HepG2 (cell line): ENCODE measurements at regions not wholly inside any gene's neighbourhood (a gene's known extent, or its start where the extent isn't known, plus 50 kb on each side); places are given as distances from the start of the nearest gene placed in this dataset.

ENCODE experiments used
- ATAC-seq: fragments of 200-7000 bp; cut with Tn5 transposase; 3 replicates; pipeline ENCODE4 v1.9.1; 2020; ENCODE audit warnings: mild to moderate bottlenecking, moderate library complexity
- BruUV-seq: library from RNA; stranded (reverse); fragments of 400-500 nt; replicated peaks from 2 replicates; lab custom pipeline; 2021; lab: Mats Ljungman, UMichigan
- CTCF ChIA-PET: fragments of 300-600 bp; formaldehyde crosslinking; extraction: SDS; loops from one replicate; lab custom pipeline; 2021; ENCODE audit warnings: low total read pairs, inconsistent platforms, low intra/inter-chr PET ratio; lab: Yijun Ruan, JAX
- POLR2A ChIA-PET: fragments of 350-600 bp; sonication (Branson Sonifier 250); formaldehyde crosslinking; loops from one replicate; lab custom pipeline; 2020; ENCODE audit warnings: antibody characterized with exemption, inconsistent platforms; lab: Yijun Ruan, JAX
- DNase-seq: peaks from one replicate; pipeline ENCODE4 v3.0.0-alpha.2; 2015; ENCODE audit warnings: low spot score
- FAIRE-seq: peaks from 3 replicates; lab custom pipeline; 2011; peaks lifted over from hg19 to GRCh38; lab: Jason Lieb, UNC
- H2AFZ ChIP-seq: one replicate; pipeline ENCODE4 v1.6.1; 2011; ENCODE audit warnings: low read length, inconsistent platforms
- H3K27ac ChIP-seq: fragments of 300-600 bp; 3 replicates; pipeline ENCODE4 v1.8.0; 2011; ENCODE audit warnings: mixed run types, mild to moderate bottlenecking, mixed read lengths, low read length, inconsistent platforms; ENCODE audit not compliant: insufficient read depth; ENCODE audit errors: extremely low read length
- H3K27me3 ChIP-seq, 2 experiments: fragments of 200-600 bp in 1 of 2; 2 replicates in 1 of 2; 3 replicates in 1 of 2; pipeline versions ENCODE4 v1.6.0 to v1.8.0; 2011; ENCODE audit warnings: low read length in 2 of 2, mild to moderate bottlenecking in 2 of 2, moderate library complexity in 2 of 2, inconsistent platforms in 1 of 2; ENCODE audit not compliant: insufficient read depth in 2 of 2, control insufficient read depth in 1 of 2
- H3K36me3 ChIP-seq, 2 experiments: fragments of 200-600 bp in 1 of 2; replicated peaks in 1 of 2; 2 replicates in 1 of 2; 3 replicates in 1 of 2; pipeline versions ENCODE4 v1.5.1 to v1.8.0; 2011; ENCODE audit warnings: low read length in 2 of 2, inconsistent platforms in 1 of 2; ENCODE audit not compliant: insufficient read depth in 2 of 2, control insufficient read depth in 1 of 2
- H3K4me1 ChIP-seq: 2 replicates; pipeline ENCODE4 v1.5.1; 2012; ENCODE audit warnings: low read length, inconsistent platforms; ENCODE audit not compliant: insufficient read depth
- H3K4me2 ChIP-seq: 2 replicates; pipeline ENCODE4 v1.6.0; 2011; ENCODE audit warnings: low read depth, low read length, inconsistent platforms
- H3K4me3 ChIP-seq, 3 experiments: fragments of 200-600 bp in 1 of 3; sonication (generic), shearing (Covaris generic) in 1 of 3; replicated peaks in 1 of 3; 2 replicates each; pipeline ENCODE4 v1.5.1; 2011 to 2016; ENCODE audit warnings: low read length in 3 of 3, inconsistent platforms in 2 of 3, low read depth in 2 of 3, mild to moderate bottlenecking in 2 of 3, control low read depth in 1 of 3, mixed read lengths in 1 of 3; ENCODE audit not compliant: insufficient read depth in 1 of 3
- H3K79me2 ChIP-seq: one replicate; pipeline ENCODE4 v1.6.1; 2011; ENCODE audit warnings: low read length, inconsistent platforms; ENCODE audit not compliant: insufficient read depth
- H3K9ac ChIP-seq: 2 replicates; pipeline ENCODE4 v1.6.0; 2011; ENCODE audit warnings: mild to moderate bottlenecking, low read depth, low read length, inconsistent platforms; ENCODE audit not compliant: insufficient read depth
- H3K9me3 ChIP-seq: 2 replicates; pipeline ENCODE4 v1.5.1; 2012; ENCODE audit warnings: mild to moderate bottlenecking, low read length
- H4K20me1 ChIP-seq: 2 replicates; pipeline ENCODE4 v1.6.0; 2011; ENCODE audit warnings: inconsistent platforms, mild to moderate bottlenecking, low read length, moderate library complexity; ENCODE audit not compliant: insufficient read depth
- CBX2 ChIP-seq, 2 experiments: fragments of 200-600 bp in 1 of 2; sonication (generic); formaldehyde crosslinking in 1 of 2; IDR thresholded peaks; 2 replicates each; pipeline versions ENCODE4 v1.7.0 to v1.8.1; 2018 to 2022; ENCODE audit warnings: low read depth in 2 of 2, low read length in 1 of 2, mild to moderate bottlenecking in 1 of 2, missing genetic modification reagents in 1 of 2
- ELF4 ChIP-seq: sonication (generic); formaldehyde crosslinking; IDR thresholded peaks from 2 replicates; pipeline ENCODE4 v1.5.0; 2020; ENCODE audit warnings: missing genetic modification reagents, mild to moderate bottlenecking, moderate library complexity, borderline replicate concordance
- FOXM1 ChIP-seq: sonication (generic); formaldehyde crosslinking; IDR thresholded peaks from 2 replicates; pipeline ENCODE4 v1.5.0; 2020; ENCODE audit warnings: missing genetic modification reagents
- HIVEP1 ChIP-seq: sonication (generic); formaldehyde crosslinking; IDR thresholded peaks from 2 replicates; pipeline ENCODE4 v1.4.0; 2020; ENCODE audit warnings: mild to moderate bottlenecking, missing genetic modification reagents
- MAFF ChIP-seq: IDR thresholded peaks from 2 replicates; pipeline ENCODE4 v1.6.1; 2011; ENCODE audit warnings: low read depth, low read length, improper control_type of control experiment
- MED1 ChIP-seq: sonication (generic); formaldehyde crosslinking; IDR thresholded peaks from 2 replicates; pipeline ENCODE4 v1.4.0; 2020; ENCODE audit warnings: missing genetic modification reagents
- MED8 ChIP-seq: sonication (generic); formaldehyde crosslinking; IDR thresholded peaks from 2 replicates; pipeline ENCODE4 v1.8.1; 2023; ENCODE audit warnings: mild to moderate bottlenecking, missing genetic modification reagents; ENCODE audit not compliant: insufficient replicate concordance
- NR1H2 ChIP-seq: sonication (generic); formaldehyde crosslinking; IDR thresholded peaks from 2 replicates; pipeline ENCODE4 v1.8.1; 2022; ENCODE audit warnings: low read depth, missing genetic modification reagents, borderline replicate concordance
- TAF1 ChIP-seq: sonication (generic); formaldehyde crosslinking; IDR thresholded peaks from 2 replicates; pipeline ENCODE4 v1.4.0; 2020; ENCODE audit warnings: missing genetic modification reagents
- ZKSCAN5 ChIP-seq: sonication (generic); formaldehyde crosslinking; IDR thresholded peaks from 2 replicates; pipeline ENCODE4 v1.5.1; 2020; ENCODE audit warnings: mild to moderate bottlenecking, missing genetic modification reagents
- ZNF17 ChIP-seq: sonication (generic); formaldehyde crosslinking; IDR thresholded peaks from 2 replicates; pipeline ENCODE4 v1.5.0; 2020; ENCODE audit warnings: mild to moderate bottlenecking, missing genetic modification reagents
- ZNF263 ChIP-seq: sonication (generic); formaldehyde crosslinking; IDR thresholded peaks from 2 replicates; pipeline ENCODE4 v1.4.0; 2020; ENCODE audit warnings: missing genetic modification reagents
- ZNF382 ChIP-seq: sonication (generic); formaldehyde crosslinking; IDR thresholded peaks from 2 replicates; pipeline ENCODE4 v1.5.0; 2020; ENCODE audit warnings: missing genetic modification reagents, mild to moderate bottlenecking, borderline replicate concordance
- ZNF383 ChIP-seq: sonication (generic); formaldehyde crosslinking; IDR thresholded peaks from 2 replicates; pipeline ENCODE4 v1.4.0; 2020; ENCODE audit warnings: missing genetic modification reagents, mild to moderate bottlenecking, borderline replicate concordance
- ZNF782 ChIP-seq: sonication (generic); formaldehyde crosslinking; IDR thresholded peaks from 2 replicates; pipeline ENCODE4 v1.4.0; 2020; ENCODE audit warnings: missing genetic modification reagents, mild to moderate bottlenecking, borderline replicate concordance
- WGBS: methylation state at CpG from one replicate; pipeline ENCODE4 v1.1.6; 2017; ENCODE audit warnings: low lambda C conversion rate; 5-methylcytosine and 5-hydroxymethylcytosine counted together
- in situ Hi-C: cut with HindIII; loops from 2 replicates; pipeline ENCODE4 v1.10.0; 2017; ENCODE audit warnings: low pct_unique_long_range_greater_than_20kb; ENCODE audit not compliant: extremely low pct_ligation_motif_present
- intact Hi-C: fragments of 100-400 bp; cut with micrococcal nuclease; formaldehyde crosslinking; loops from one replicate; pipeline ENCODE4 v1.10.0; 2022; ENCODE audit not compliant: unreplicated experiment
- TF ChIP-seq, protein P1 (sequence below): sonication (generic); formaldehyde crosslinking; IDR thresholded peaks from 2 replicates; pipeline ENCODE4 v1.4.0; 2020; ENCODE audit warnings: missing genetic modification reagents, low read depth, mild to moderate bottlenecking, borderline replicate concordance
- TF ChIP-seq, protein P2 (sequence below): sonication (generic); formaldehyde crosslinking; IDR thresholded peaks from 2 replicates; pipeline ENCODE4 v1.4.0; 2020; ENCODE audit warnings: mild to moderate bottlenecking, missing genetic modification reagents

- TF ChIP-seq ZKSCAN5 (CRISPR knock-in tag) (no peak), MED8 (CRISPR knock-in tag) (no peak), ELF4 (CRISPR knock-in tag) (no peak), ZNF17 (CRISPR knock-in tag) (no peak), ZNF382 (CRISPR knock-in tag) (no peak)
- TF ChIP-seq, all 625 proteins: peak for 0
Measured at GRCh38 chrX:19272452-19272851, 71.3 kb upstream of the PDHA1 start (continued).

DNA sequence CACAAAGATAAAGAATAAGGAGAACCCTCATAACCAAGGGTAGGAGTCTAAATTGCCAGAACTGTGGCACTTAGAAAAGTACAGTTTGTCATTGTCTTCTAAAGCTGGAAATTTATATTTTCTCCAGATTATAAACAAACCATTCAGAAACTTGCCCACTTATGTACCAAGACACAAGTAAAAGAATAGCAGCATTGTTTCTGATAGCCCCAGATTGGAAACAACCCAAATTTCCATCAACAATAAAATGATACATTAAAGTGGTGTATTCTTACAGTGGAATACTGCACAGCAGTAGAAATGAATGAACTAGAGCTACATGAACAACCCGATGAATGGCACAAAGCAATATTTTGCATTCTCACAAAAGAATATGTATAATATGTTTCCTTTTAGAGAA is 63.1 kb upstream of the PDHA1 start:
- H3K4me3 ChIP-seq, result no peak overlapping the region
- ATAC-seq, result no peak
- H3K9ac ChIP-seq, result no peak overlapping the region
- no peaks in the 10 kb centered on the region for H3K27me3 ChIP-seq
- FAIRE-seq, result no peak
- DNase-seq, result no peak
- no peaks in the 10 kb centered on the region for H4K20me1 ChIP-seq
- WGBS, result 0% methylated on average over 1 of the region's 1 CpG
- no peaks in the 10 kb centered on the region for H3K4me1 ChIP-seq
- in situ Hi-C loops, result no loop called here
- H3K4me2 ChIP-seq, result no peak overlapping the region
- H2AFZ ChIP-seq, result no peak overlapping the region
- POLR2A ChIA-PET, result no interaction called here
- TF ChIP-seq ZNF383 (CRISPR knock-in tag) (no peak), CBX2 (IDR thresholded peaks at IDR 0.05; ENCODE audit: low read depth, low read length) (no peak), CBX2 (CRISPR knock-in tag; IDR thresholded peaks at IDR 0.05; ENCODE audit: low read depth) (no peak)
- TF ChIP-seq, all 625 proteins: peak for 0
- intact Hi-C loops, result no loop called here
- no peaks in the 10 kb centered on the region for H3K36me3 ChIP-seq
- CTCF ChIA-PET, result no interaction called here
- no peak overlapping the region for H3K27ac ChIP-seq
- BruUV-seq, result no TSS peak
- no peaks in the 10 kb centered on the region for H3K79me2 ChIP-seq
- H3K9me3 ChIP-seq, result no peaks in the 10 kb centered on the region

DNA sequence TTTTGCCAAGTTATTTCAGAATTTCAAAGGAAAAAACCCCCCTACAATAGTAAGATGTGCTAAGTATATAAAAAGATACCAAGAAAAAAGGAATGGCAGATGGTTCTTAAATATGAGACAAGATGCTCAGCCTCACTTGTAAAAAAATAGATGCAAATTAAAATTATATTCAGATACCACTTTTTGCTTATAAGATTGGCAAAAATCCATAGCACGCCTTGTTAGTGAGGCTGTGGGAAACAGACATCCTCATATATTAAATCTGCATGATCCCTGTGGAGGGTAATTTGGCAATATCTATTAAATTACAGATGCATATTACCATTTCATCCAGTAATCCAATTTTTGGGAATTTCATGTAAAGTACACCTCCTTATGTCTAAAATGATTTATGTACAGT is 62.5 kb upstream of the PDHA1 start:
- Histone ChIP-seq H3K4me3 (no peak overlapping the region), H3K36me3 (no peaks in the 10 kb centered on the region), H3K27me3 (no peaks in the 10 kb centered on the region), H3K27ac (no peak overlapping the region), H4K20me1 (no peaks in the 10 kb centered on the region), H3K79me2 (no peaks in the 10 kb centered on the region), H3K4me2 (no peak overlapping the region), H3K4me1 (no peaks in the 10 kb centered on the region), H3K9ac (no peak overlapping the region), H2AFZ (no peak overlapping the region), H3K9me3 (no peaks in the 10 kb centered on the region)
- in situ Hi-C loops (no loop called here), intact Hi-C loops (no loop called here)
- FAIRE-seq (no peak), ATAC-seq (no peak), DNase-seq (no peak)
- CTCF ChIA-PET, result no interaction called here
- POLR2A ChIA-PET, result no interaction called here
- TF ChIP-seq MED1 (CRISPR knock-in tag), result no peak
- TF ChIP-seq ELF4 (CRISPR knock-in tag), result no peak
- TF ChIP-seq ZNF782 (CRISPR knock-in tag), result no peak
- TF ChIP-seq TAF1 (CRISPR knock-in tag), result no peak
- TF ChIP-seq, protein P1, sequence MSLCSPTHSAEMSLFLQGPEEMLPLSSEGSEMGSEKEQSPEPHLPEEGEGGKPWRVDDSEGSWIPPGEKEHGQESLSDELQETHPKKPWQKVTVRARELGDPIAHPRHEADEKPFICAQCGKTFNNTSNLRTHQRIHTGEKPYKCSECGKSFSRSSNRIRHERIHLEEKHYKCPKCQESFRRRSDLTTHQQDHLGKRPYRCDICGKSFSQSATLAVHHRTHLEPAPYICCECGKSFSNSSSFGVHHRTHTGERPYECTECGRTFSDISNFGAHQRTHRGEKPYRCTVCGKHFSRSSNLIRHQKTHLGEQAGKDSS (CRISPR knock-in tag), result no peak
- TF ChIP-seq ZNF263, result no peak
- no peak for TF ChIP-seq FOXM1
- TF ChIP-seq, protein P2, sequence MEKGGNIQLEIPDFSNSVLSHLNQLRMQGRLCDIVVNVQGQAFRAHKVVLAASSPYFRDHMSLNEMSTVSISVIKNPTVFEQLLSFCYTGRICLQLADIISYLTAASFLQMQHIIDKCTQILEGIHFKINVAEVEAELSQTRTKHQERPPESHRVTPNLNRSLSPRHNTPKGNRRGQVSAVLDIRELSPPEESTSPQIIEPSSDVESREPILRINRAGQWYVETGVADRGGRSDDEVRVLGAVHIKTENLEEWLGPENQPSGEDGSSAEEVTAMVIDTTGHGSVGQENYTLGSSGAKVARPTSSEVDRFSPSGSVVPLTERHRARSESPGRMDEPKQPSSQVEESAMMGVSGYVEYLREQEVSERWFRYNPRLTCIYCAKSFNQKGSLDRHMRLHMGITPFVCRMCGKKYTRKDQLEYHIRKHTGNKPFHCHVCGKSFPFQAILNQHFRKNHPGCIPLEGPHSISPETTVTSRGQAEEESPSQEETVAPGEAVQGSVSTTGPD (CRISPR knock-in tag), result no peak
- no peak for TF ChIP-seq NR1H2
- TF ChIP-seq MAFF, result no peak
- no peak for TF ChIP-seq HIVEP1 (CRISPR knock-in tag)
- WGBS, result 7% methylated on average over 1 of the region's 1 CpG
- BruUV-seq, result no TSS peak
